ENCODE measurements at regions not wholly inside any gene's neighbourhood (a gene's known extent, or its start where the extent isn't known, plus 50 kb on each side); places are given as distances from the start of the nearest gene placed in this dataset.

DNA sequence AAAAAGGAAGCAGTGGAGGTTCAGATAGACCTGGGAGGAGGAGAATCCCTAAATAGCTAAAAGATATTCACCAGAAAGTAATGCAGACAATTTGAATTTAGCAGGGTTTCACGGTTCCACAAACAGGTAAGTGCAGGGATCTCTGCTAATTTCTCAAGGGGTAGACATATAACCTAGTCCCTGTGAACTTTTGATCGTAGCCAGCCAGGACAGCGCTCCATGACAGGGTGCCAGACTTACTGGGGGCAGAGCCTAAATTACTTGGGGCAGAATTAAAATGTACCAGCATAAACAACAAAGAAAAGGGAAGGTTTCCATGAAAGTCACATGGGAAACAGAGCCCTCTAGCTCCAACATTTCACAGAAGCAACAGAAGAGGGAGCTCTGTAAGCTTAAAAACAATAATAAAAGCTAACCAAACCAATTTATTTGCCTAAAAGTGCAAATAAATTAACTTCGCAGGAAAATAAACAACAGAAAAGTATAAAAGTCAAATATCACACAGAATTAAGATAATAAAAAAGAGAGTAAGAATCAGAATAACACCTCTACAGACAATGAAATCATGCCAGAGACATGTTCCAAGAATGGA lies 198.3 kb downstream of the DUSP10 start:
- TF ChIP-seq RAD21 (IDR thresholded peaks at IDR 0.05; ENCODE audit: low read length) (peak; percentile 73), YY1 (IDR thresholded peaks at IDR 0.05; ENCODE audit: low read depth) (no peak), EP300 (IDR thresholded peaks at IDR 0.05; ENCODE audit: borderline replicate concordance in 1 of 2, low read depth in 1 of 2, low read length in 1 of 2) (no peak)
- TF ChIP-seq, protein P1, sequence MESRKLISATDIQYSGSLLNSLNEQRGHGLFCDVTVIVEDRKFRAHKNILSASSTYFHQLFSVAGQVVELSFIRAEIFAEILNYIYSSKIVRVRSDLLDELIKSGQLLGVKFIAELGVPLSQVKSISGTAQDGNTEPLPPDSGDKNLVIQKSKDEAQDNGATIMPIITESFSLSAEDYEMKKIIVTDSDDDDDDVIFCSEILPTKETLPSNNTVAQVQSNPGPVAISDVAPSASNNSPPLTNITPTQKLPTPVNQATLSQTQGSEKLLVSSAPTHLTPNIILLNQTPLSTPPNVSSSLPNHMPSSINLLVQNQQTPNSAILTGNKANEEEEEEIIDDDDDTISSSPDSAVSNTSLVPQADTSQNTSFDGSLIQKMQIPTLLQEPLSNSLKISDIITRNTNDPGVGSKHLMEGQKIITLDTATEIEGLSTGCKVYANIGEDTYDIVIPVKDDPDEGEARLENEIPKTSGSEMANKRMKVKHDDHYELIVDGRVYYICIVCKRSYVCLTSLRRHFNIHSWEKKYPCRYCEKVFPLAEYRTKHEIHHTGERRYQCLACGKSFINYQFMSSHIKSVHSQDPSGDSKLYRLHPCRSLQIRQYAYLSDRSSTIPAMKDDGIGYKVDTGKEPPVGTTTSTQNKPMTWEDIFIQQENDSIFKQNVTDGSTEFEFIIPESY (IDR thresholded peaks at IDR 0.05; ENCODE audit: borderline replicate concordance, low read depth): no peak
